AG04449 (cell line): ENCODE measurements at regions not wholly inside any gene's neighbourhood (a gene's known extent, or its start where the extent isn't known, plus 50 kb on each side); places are given as distances from the start of the nearest gene placed in this dataset.

ENCODE experiments used
- CTCF ChIA-PET: fragments of 350-600 bp; formaldehyde crosslinking; extraction: SDS; loops from one replicate; lab custom pipeline; 2021; ENCODE audit warnings: antibody characterized with exemption; lab: Yijun Ruan, JAX
- POLR2A ChIA-PET: fragments of 400-600, 350-600 bp; formaldehyde crosslinking; extraction: SDS; loops from one replicate; lab custom pipeline; 2020; ENCODE audit warnings: antibody characterized with exemption, inconsistent platforms; lab: Yijun Ruan, JAX
- DNase-seq: peaks from one replicate; pipeline ENCODE4 v3.0.0-alpha.2; 2010; ENCODE audit warnings: low read depth, low spot score
- H3K4me3 ChIP-seq: 2 replicates; pipeline ENCODE4 v1.5.1; 2011; ENCODE audit warnings: low read depth, mild to moderate bottlenecking, control low read depth, low read length
- TF ChIP-seq, protein P1 (sequence below): IDR thresholded peaks from one replicate; pipeline ENCODE4 v1.5.1; 2011; ENCODE audit warnings: mild to moderate bottlenecking, moderate library complexity, low read length, control low read depth, inconsistent platforms; ENCODE audit not compliant: insufficient read depth; ENCODE audit errors: missing control alignments

DNA sequence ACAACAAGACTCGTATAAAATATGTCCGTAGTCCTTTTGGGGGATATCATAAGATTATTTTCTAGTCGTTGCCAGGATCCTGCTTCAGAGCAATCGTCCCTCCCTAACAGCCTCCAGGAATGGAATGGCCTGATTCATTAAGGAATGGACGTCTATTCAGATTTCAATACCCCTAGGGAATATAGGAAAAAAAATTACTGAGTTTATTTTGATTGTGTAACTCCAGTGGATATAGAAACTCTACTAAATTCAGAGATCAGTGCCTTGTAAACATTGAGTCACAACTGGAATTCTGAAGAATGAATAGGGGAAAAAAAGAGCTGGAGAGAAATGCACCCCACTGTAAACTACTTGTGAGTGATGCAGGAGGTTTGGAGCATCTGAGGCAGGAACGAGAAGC is 1171.5 kb upstream of the GOT2 start:
- ChIA-PET CTCF (no interaction called here), POLR2A (no interaction called here)
- no peak overlapping the region for H3K4me3 ChIP-seq
- DNase-seq: no peak
- TF ChIP-seq, protein P1, sequence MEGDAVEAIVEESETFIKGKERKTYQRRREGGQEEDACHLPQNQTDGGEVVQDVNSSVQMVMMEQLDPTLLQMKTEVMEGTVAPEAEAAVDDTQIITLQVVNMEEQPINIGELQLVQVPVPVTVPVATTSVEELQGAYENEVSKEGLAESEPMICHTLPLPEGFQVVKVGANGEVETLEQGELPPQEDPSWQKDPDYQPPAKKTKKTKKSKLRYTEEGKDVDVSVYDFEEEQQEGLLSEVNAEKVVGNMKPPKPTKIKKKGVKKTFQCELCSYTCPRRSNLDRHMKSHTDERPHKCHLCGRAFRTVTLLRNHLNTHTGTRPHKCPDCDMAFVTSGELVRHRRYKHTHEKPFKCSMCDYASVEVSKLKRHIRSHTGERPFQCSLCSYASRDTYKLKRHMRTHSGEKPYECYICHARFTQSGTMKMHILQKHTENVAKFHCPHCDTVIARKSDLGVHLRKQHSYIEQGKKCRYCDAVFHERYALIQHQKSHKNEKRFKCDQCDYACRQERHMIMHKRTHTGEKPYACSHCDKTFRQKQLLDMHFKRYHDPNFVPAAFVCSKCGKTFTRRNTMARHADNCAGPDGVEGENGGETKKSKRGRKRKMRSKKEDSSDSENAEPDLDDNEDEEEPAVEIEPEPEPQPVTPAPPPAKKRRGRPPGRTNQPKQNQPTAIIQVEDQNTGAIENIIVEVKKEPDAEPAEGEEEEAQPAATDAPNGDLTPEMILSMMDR: no peak

DNA sequence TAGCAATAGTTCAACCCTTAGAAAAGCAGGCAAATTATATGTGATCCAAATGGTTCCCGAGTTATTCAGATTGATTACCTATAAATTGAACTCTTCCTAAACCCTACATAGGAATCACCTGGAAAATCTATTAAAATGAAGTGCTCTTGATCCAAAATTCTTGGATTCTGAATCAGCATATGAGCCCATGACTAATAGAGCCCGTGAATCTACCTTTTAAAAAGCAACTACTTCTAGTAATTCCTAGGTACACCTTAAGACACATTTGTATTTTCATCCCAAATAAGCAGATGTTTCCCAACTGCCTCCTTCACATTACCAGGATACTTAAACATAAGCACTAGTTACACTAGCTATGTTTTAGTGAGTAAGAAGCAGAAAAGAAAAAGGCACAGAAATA is 1171.0 kb upstream of the GOT2 start:
- POLR2A ChIA-PET: no interaction called here
- TF ChIP-seq, protein P1: no peak

DNA sequence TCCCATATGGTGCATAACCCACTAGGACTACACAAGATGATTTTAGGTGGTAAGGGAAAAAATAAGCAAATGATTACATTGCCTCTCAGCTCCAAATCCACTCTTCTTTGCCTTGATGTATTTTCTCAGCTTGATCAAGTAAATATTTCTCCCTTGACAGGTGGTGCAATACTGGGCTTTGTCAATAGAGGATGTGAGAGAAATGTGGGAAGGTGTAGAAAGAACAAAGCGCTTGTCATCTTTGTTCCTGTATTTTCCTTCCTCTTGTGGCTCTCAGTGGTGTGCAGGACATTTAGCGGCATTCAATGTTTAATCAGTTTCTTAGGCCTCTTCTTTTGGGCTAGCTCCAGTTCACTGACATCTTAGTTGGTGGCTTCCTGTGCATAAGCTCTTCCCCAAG is 1165.8 kb upstream of the GOT2 start:
- TF ChIP-seq, protein P1: no peak
- POLR2A ChIA-PET: no interaction called here
- no peak overlapping the region for H3K4me3 ChIP-seq
- CTCF ChIA-PET: no interaction called here
- no peak for DNase-seq

More for the DNA sequence above, 1171.0 kb upstream of the GOT2 start:
- H3K4me3 ChIP-seq: no peak overlapping the region
- CTCF ChIA-PET: no interaction called here
- DNase-seq: no peak

DNA sequence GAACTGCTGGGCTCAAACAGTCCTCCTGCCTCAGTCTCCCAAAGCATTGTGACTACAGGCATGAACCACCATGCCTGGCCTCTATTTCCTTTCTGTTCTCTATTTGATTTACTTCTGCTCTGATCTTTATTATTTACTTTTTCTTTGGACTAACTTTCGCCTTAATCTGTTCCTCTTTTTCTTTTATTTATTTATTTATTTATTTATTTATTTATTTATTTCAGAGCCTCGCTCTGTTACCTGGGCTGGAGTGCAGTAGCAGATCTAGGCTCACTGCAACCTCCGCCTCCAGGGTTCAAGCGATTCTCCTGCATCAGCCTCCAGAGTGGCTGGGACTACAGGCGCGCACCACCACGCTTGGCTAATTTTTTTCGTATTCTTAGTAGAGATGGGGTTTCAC is 1158.3 kb upstream of the GOT2 start:
- DNase-seq: no peak
- no peak overlapping the region for H3K4me3 ChIP-seq
- TF ChIP-seq, protein P1: no peak
- POLR2A ChIA-PET: no interaction called here
- CTCF ChIA-PET: no interaction called here

DNA sequence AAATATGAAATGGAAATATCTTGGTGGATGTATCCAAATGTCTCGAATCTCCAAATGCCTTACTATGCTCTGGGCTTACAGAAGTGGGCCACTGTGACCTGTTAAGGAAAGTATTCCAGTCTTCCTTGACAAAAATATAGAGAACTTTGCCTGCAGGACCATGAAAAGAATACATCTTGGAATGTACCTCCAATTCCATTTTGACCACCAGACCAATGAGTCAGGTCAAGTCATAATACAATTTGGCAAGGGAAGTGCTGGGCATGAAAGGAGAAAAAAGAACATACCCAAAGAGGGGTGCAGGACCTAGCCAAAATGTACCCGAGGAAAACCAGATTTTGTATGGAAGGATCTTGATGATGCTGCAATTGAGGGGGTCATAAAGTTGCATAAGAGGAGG is 1153.7 kb upstream of the GOT2 start:
- TF ChIP-seq, protein P1: no peak
- CTCF ChIA-PET: no interaction called here
- H3K4me3 ChIP-seq: no peak overlapping the region

DNA sequence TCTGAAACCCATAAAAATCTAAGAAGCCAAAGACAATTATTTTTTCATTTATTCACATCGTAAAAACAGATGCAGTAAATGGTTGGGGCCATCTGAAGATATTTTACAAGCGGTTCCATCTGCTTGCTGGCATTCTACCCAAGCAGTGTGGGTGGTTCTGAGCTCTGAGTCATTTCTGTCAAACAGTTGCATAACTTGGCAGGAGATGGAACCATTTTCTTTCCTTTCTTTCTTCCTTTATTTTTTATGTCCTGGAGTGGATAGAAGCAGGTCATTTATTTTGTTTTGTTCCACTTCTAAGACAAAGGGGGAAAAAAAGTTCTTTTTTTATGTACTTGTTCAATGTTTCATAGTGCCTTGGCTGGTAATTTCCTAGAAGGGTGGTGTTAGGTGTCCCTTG is 1151.9 kb upstream of the GOT2 start:
- TF ChIP-seq, protein P1: no peak
- H3K4me3 ChIP-seq: no peak overlapping the region
- ChIA-PET POLR2A (no interaction called here), CTCF (no interaction called here)
- DNase-seq: no peak

More for the DNA sequence above, 1153.7 kb upstream of the GOT2 start:
- POLR2A ChIA-PET: no interaction called here
- DNase-seq: no peak

DNA sequence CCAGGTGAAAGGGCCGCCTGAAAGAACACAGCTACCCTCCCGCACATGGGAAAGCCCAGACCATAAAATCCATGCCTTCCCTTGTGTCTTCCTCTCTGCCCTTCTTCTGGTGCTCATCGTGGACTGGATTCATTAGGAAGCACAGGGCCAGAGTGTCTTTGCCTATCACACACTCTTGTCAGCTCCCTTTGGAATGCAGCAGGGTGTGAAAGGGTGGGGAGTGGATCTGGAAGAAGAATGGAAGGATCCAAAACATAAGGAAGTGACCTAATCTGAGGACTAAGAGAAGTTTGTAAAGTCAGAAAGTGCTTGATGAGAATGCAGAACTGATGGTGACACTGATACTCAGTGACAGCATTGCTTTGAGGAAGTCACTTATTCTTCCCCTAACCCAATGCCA is 1147.3 kb upstream of the GOT2 start:
- H3K4me3 ChIP-seq: no peak overlapping the region
- no peak for DNase-seq
- ChIA-PET POLR2A (no interaction called here), CTCF (no interaction called here)
- TF ChIP-seq, protein P1: no peak
